ENCODE measurements at regions not wholly inside any gene's neighbourhood (a gene's known extent, or its start where the extent isn't known, plus 50 kb on each side); places are given as distances from the start of the nearest gene placed in this dataset.

GRCh38 chr11:41609511-41609910 lies 150.1 kb upstream of the LRRC4C start:
- no peaks in the 10 kb centered on the region for H3K9me3 ChIP-seq
- no peak overlapping the region for H3K27ac ChIP-seq
- H3K4me3 ChIP-seq: no peak overlapping the region
- no peak for TF ChIP-seq CTCF (IDR thresholded peaks at IDR 0.05)
- no peak for DNase-seq (ENCODE audit: low spot score)
- no peaks in the 10 kb centered on the region for H3K4me1 ChIP-seq
- H3K36me3 ChIP-seq: no peaks in the 10 kb centered on the region
- no peaks in the 10 kb centered on the region for H3K27me3 ChIP-seq

GRCh38 chr11:41612415-41612814 lies 153.0 kb upstream of the LRRC4C start:
- H3K9me3 ChIP-seq: no peaks in the 10 kb centered on the region
- no peak for DNase-seq (ENCODE audit: low spot score)
- no peak overlapping the region for H3K27ac ChIP-seq
- H3K27me3 ChIP-seq: no peaks in the 10 kb centered on the region
- TF ChIP-seq CTCF (IDR thresholded peaks at IDR 0.05): no peak
- no peaks in the 10 kb centered on the region for H3K4me1 ChIP-seq
- H3K36me3 ChIP-seq: no peaks in the 10 kb centered on the region
- H3K4me3 ChIP-seq: no peak overlapping the region

DNA sequence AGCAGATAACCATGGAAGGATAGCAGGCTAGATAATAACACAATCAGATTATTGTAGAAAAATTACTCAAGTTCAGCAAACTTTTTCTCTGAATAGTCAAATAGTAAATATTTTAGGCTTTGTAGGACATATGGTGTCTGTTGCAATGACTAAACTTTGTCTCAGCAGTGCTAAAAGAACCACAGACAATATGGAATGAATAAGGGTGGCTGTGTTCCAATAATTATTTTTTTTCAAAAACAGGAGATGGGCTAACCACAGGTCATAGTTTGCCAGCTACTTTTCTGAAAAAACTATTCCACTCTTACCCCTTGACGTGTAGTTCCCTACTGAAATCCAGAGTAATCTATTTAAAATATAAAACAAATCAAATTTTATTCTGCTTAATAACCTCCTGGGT lies 153.9 kb upstream of the LRRC4C start:
- Histone ChIP-seq H3K9me3 (no peaks in the 10 kb centered on the region), H3K27me3 (no peaks in the 10 kb centered on the region), H3K27ac (no peak overlapping the region), H3K4me1 (no peaks in the 10 kb centered on the region), H3K4me3 (no peak overlapping the region), H3K36me3 (no peaks in the 10 kb centered on the region)
- no peak for TF ChIP-seq CTCF (IDR thresholded peaks at IDR 0.05)
- DNase-seq (ENCODE audit: low spot score): no peak

DNA sequence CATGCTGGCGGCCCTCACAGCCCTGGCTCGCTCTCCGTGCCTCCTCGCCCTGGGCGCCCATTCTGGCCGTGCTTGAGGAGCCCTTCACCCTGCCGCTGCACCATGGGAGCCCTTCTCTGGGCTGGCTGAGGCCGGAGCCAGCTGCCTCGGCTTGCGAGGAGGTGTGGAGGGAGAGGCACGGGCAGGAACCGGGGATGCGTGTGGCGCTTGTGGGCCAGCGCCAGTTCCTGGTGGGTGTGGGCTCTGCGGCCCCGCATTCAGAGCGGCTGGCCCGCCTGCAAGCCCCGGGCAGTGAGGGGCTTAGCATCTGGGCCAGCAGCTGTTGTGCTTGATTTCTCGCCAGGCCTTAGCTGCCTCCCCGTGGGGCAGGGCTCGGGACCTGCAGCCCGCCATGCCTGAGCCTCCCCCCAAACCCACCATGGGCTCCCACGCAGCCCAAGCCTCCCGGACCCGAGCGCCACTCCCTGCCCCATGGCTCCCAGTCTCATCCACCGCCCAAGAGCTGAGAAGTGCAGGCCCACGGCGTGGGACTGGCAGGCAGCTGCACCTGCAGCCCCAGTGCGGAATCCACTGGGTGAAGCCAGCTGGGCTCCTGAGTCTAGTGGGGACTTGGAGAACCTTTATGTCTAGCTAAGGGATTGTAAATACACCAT lies 163.4 kb upstream of the LRRC4C start:
- no peak for TF ChIP-seq CTCF (IDR thresholded peaks at IDR 0.05)
- Histone ChIP-seq H3K4me1 (no peaks in the 10 kb centered on the region), H3K36me3 (no peaks in the 10 kb centered on the region), H3K27ac (no peak overlapping the region), H3K27me3 (no peaks in the 10 kb centered on the region), H3K4me3 (no peak overlapping the region), H3K9me3 (no peaks in the 10 kb centered on the region)
- DNase-seq (ENCODE audit: low spot score): no peak

GRCh38 chr11:41659985-41660384 lies 200.5 kb upstream of the LRRC4C start:
- TF ChIP-seq CTCF (IDR thresholded peaks at IDR 0.05): no peak
- H3K27ac ChIP-seq: no peak overlapping the region
- H3K27me3 ChIP-seq: no peaks in the 10 kb centered on the region
- H3K4me1 ChIP-seq: no peaks in the 10 kb centered on the region
- H3K36me3 ChIP-seq: no peaks in the 10 kb centered on the region
- no peak overlapping the region for H3K4me3 ChIP-seq
- no peak for DNase-seq (ENCODE audit: low spot score)
- no peaks in the 10 kb centered on the region for H3K9me3 ChIP-seq

DNA sequence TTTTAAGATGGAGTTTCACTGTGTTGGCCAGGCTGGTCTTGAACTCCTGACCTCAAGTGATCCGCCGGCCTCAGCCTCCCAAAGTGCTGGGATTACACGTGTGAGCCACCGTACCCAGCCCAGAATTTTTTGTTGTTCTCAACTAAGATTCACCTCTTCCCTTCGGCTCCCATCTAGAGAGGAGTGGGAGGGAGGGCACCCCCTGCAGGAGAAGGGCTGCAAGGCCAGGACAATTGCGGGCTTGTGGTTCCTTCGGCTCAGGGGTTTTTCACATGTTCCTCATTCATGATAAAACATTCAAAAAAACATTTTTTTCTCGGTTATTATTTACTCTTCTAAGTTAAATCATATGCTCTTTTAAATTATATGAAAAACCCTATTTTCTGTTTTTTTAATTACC lies 201.1 kb upstream of the LRRC4C start:
- no peak for TF ChIP-seq CTCF (IDR thresholded peaks at IDR 0.05)
- H3K4me1 ChIP-seq: no peaks in the 10 kb centered on the region
- H3K27me3 ChIP-seq: no peaks in the 10 kb centered on the region
- no peak for DNase-seq (ENCODE audit: low spot score)
- no peaks in the 10 kb centered on the region for H3K36me3 ChIP-seq
- H3K9me3 ChIP-seq: no peaks in the 10 kb centered on the region
- no peak overlapping the region for H3K4me3 ChIP-seq
- H3K27ac ChIP-seq: no peak overlapping the region
